Activated T-cell treated with anti-CD3 and anti-CD28 coated beads, Interleukin-2, amount 50 U/mL, for 72 hours (primary cell): ENCODE measurements at regions not wholly inside any gene's neighbourhood (a gene's known extent, or its start where the extent isn't known, plus 50 kb on each side); places are given as distances from the start of the nearest gene placed in this dataset.
"Not testable (repeated sequence)": the region's sequence is repeated elsewhere in the genome, so short reads cannot be mapped to it uniquely, and the experiment has no call there.

ENCODE experiments used
- ATAC-seq, 2 donors: fragments of 150-1000 bp; cut with Tn5 transposase; replicated peaks in 1 of 2; 2 replicates each; pipeline ENCODE4 v1.10.0; 2021; ENCODE audit warnings: moderate library complexity in 2 of 2, mild to moderate bottlenecking in 1 of 2
- DNase-seq, 2 donors: peaks; one replicate each; pipeline ENCODE4 v3.0.0; 2021 to 2022; ENCODE audit warnings: mixed read lengths in 1 of 2
- H3K27ac Mint-ChIP-seq: one replicate; pipeline ENCODE4 v1.8.0; 2022; ENCODE audit warnings: mild to moderate bottlenecking, moderate library complexity, mixed read lengths
- H3K27me3 Mint-ChIP-seq: one replicate; pipeline ENCODE4 v1.8.0; 2022; ENCODE audit warnings: low read depth, mixed read lengths
- H3K36me3 Mint-ChIP-seq, 2 donors: one replicate each; pipeline ENCODE4 v1.8.0; 2022; ENCODE audit warnings: mixed read lengths in 2 of 2, mild to moderate bottlenecking in 1 of 2; ENCODE audit not compliant: insufficient read depth in 2 of 2
- H3K4me1 Mint-ChIP-seq: one replicate; pipeline ENCODE4 v1.8.0; 2022; ENCODE audit warnings: low read depth, mixed read lengths
- H3K4me3 Mint-ChIP-seq, 2 donors: one replicate each; pipeline ENCODE4 v1.8.0; 2022; ENCODE audit warnings: mild to moderate bottlenecking in 2 of 2, mixed read lengths in 2 of 2, moderate library complexity in 2 of 2
- H3K9me3 Mint-ChIP-seq, 2 donors: one replicate each; pipeline ENCODE4 v1.8.0; 2022; ENCODE audit warnings: mixed read lengths in 2 of 2

DNA sequence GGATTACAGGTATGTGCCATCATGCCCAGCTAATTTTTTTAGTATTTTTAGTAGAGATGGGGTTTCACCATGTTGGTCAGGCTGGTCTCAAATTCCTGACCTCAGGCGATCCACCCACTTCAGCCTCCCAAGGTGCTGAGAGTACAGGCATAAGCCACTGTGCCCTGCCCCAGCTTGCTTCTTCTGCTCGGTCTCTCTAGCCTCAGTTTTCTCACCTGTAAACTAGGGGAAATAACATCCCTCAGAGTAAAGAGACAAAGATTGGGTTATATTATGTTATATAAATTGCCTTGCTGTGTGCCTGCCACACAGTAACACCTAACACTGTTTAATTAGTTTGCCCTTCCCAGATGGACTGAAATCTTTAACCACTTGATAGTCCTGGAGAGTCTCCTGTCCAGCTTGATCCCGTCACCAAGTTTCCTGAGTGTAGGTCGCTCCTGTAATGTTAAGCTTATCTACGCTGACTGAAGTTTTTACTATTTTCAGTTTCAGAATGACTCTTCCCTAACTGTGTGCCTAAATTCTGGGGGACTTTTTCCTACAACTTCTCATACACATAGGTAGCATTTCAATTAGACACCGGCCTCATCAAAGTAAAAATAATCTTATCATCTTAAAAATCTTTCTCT lies 412.7 kb upstream of the TENM3 start:
- no peak for ATAC-seq
- Mint-ChIP-seq H3K9me3 (peaks cover 0 to 4% of the 10 kb centered on the region in 2 donors), H3K4me3 (no peak overlapping the region), H3K27me3 (no peaks in the 10 kb centered on the region), H3K27ac (no peak overlapping the region), H3K4me1 (no peaks in the 10 kb centered on the region), H3K36me3 (no peaks in the 10 kb centered on the region)
- no peak for DNase-seq

DNA sequence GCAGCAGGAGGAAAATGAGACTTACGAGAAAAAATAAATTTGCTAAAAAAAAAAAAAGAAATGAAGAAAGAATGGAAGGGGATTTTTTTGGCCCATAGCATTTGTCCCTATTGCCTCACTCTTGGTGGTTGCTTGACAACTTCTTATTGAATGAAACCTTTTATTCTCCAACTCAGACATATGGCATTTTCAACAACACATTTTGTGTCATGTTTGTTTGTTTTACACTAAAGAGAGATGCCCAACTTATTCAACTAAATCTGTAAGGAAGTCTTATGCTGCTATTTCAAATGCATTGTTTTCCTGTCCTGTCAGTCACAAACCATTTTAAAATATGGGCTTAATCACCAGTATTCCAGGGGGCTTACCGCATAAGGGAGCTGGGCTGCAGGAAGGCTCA lies 409.1 kb upstream of the TENM3 start:
- peaks cover 0 to 9% of the 10 kb centered on the region in 2 donors for H3K9me3 Mint-ChIP-seq
- DNase-seq (no peak), ATAC-seq (no peak)
- no peaks in the 10 kb centered on the region for H3K4me1 Mint-ChIP-seq
- H3K27me3 Mint-ChIP-seq = no peaks in the 10 kb centered on the region
- H3K27ac Mint-ChIP-seq = no peak overlapping the region
- no peak overlapping the region for H3K4me3 Mint-ChIP-seq
- H3K36me3 Mint-ChIP-seq = no peaks in the 10 kb centered on the region

DNA sequence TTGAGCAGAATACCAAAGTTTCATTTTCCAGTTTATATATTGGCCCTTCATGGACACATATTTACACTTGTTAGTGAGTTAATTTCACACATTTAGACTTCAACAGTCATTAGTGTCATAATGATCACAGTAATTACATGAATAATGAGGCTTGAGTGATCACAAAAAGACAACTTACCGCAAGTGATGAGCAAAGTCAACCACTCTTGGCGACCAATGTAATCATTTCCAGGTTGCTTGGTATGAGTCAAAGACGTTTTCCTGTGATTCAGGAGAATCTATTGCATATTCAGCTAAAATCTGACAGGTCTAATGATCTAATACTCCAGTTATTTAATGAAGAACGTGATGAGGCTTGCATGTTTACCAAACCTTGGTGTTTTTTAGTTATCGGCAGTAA lies 407.9 kb upstream of the TENM3 start:
- Mint-ChIP-seq H3K27me3 (no peaks in the 10 kb centered on the region), H3K27ac (no peak overlapping the region)

DNA sequence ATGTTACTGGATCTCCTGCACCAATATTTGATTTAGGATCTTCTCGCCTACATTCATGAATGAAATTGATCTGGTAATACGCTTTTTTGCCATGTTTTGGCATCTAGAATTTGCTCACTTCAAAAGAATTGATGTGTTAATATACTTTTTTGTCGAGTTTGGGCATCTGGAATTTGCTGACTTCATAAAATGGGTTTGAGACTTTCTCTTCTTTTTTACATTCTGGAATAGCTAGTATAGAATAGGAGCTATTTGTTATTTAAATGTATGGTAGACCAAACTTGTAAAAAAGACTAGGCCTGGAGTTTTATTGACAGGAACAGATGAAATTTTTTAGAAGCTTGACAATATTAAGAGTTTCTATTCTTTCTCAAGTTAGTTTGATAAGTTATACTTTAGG lies 404.9 kb upstream of the TENM3 start:
- H3K36me3 Mint-ChIP-seq = peaks cover 1 to 2% of the 10 kb centered on the region in 2 donors
- no peaks in the 10 kb centered on the region for H3K27me3 Mint-ChIP-seq
- no peaks in the 10 kb centered on the region for H3K4me1 Mint-ChIP-seq
- DNase-seq (no peak), ATAC-seq (no peak)
- peaks cover 3 to 11% of the 10 kb centered on the region in 2 donors for H3K9me3 Mint-ChIP-seq
- H3K4me3 Mint-ChIP-seq = no peak overlapping the region
- no peak overlapping the region for H3K27ac Mint-ChIP-seq

More for the DNA sequence above, 407.9 kb upstream of the TENM3 start:
- H3K36me3 Mint-ChIP-seq = no peaks in the 10 kb centered on the region
- no peak overlapping the region for H3K4me3 Mint-ChIP-seq
- peaks cover 2 to 9% of the 10 kb centered on the region in 2 donors for H3K9me3 Mint-ChIP-seq
- H3K4me1 Mint-ChIP-seq = no peaks in the 10 kb centered on the region
- DNase-seq (no peak), ATAC-seq (no peak)

GRCh38 chr4:181843797-181844196 lies 399.4 kb upstream of the TENM3 start:
- H3K9me3 Mint-ChIP-seq, H3K4me1 Mint-ChIP-seq, ATAC-seq, H3K36me3 Mint-ChIP-seq, H3K27me3 Mint-ChIP-seq, H3K27ac Mint-ChIP-seq, DNase-seq, H3K4me3 Mint-ChIP-seq: not testable (repeated sequence)

DNA sequence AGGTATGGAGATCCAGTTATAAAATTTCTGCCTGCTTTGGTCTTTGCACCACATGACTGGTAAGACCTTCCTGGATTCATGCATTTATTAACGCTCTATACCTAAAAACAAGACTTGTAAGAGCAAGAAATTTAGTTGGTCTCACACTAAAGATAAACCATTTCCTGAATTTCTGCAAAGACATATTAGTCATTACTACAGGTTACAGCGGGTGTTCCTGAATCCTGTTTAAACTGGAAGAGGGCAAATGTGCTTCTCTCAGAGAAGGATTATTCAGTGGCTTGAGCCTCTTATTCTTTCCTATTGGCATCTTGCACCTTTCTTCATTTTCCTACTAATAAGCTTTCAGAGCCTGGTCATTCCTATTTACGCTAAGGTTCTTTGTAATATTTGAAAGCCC lies 397.6 kb upstream of the TENM3 start:
- ATAC-seq = no peak
- H3K4me1 Mint-ChIP-seq = no peaks in the 10 kb centered on the region
- H3K36me3 Mint-ChIP-seq = peaks cover 0 to under 1% of the 10 kb centered on the region in 2 donors
- peaks cover 0 to 2% of the 10 kb centered on the region in 2 donors for H3K9me3 Mint-ChIP-seq
- H3K27ac Mint-ChIP-seq = no peak overlapping the region
- no peak for DNase-seq
- H3K4me3 Mint-ChIP-seq = no peak overlapping the region
- no peaks in the 10 kb centered on the region for H3K27me3 Mint-ChIP-seq

GRCh38 chr4:181846934-181847333 lies 396.3 kb upstream of the TENM3 start:
- Mint-ChIP-seq H3K9me3 (peaks cover 0 to 6% of the 10 kb centered on the region in 2 donors), H3K27ac (no peak overlapping the region), H3K4me1 (no peaks in the 10 kb centered on the region), H3K36me3 (no peaks in the 10 kb centered on the region), H3K4me3 (no peak overlapping the region), H3K27me3 (no peaks in the 10 kb centered on the region)
- DNase-seq = no peak
- ATAC-seq = no peak

GRCh38 chr4:181848357-181848756 lies 394.8 kb upstream of the TENM3 start:
- no peaks in the 10 kb centered on the region for H3K36me3 Mint-ChIP-seq
- peaks cover 0 to 6% of the 10 kb centered on the region in 2 donors for H3K9me3 Mint-ChIP-seq
- H3K4me3 Mint-ChIP-seq = no peak overlapping the region
- H3K27me3 Mint-ChIP-seq = no peaks in the 10 kb centered on the region
- ATAC-seq (no peak), DNase-seq (no peak)
- H3K4me1 Mint-ChIP-seq = no peaks in the 10 kb centered on the region
- H3K27ac Mint-ChIP-seq = no peak overlapping the region

GRCh38 chr4:181849472-181849871 lies 393.7 kb upstream of the TENM3 start:
- H3K36me3 Mint-ChIP-seq = no peaks in the 10 kb centered on the region
- no peak for DNase-seq
- peaks cover 0 to 6% of the 10 kb centered on the region in 2 donors for H3K9me3 Mint-ChIP-seq
- H3K4me1 Mint-ChIP-seq = no peaks in the 10 kb centered on the region
- H3K27me3 Mint-ChIP-seq = no peaks in the 10 kb centered on the region
- H3K27ac Mint-ChIP-seq = no peak overlapping the region
- no peak overlapping the region for H3K4me3 Mint-ChIP-seq
- no peak for ATAC-seq

DNA sequence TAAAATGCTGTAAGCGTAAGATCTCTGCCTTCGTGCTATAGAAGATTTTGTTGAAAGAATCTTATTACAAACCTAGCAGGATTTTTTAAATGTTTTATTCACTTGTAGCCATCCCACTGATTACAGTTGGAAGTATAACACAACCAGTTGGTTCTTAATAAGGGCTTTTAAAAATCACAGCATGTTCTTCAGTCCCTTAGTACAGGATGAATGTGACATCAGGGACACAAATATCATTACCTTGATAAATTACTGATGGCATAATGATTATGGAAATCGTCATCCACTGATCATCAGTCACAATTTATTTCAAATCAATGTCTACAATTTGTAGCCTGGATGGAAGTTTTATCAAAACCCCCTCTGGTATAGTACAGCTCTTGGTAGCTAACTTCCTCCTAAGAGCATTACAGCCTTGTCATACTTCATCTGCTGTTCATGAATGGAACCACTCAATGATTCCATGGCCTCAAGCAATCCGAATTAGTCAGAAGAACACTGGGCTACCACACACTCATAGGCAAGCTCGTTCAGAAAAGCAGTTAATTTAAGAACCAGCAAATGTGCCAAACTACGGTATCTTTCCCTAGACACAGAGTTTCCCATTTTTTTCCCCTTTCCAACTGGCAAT lies 389.2 kb upstream of the TENM3 start:
- H3K4me3 Mint-ChIP-seq = no peak overlapping the region
- H3K36me3 Mint-ChIP-seq = no peaks in the 10 kb centered on the region
- ATAC-seq = no peak
- no peak overlapping the region for H3K27ac Mint-ChIP-seq
- no peak for DNase-seq
- no peaks in the 10 kb centered on the region for H3K27me3 Mint-ChIP-seq
- no peaks in the 10 kb centered on the region for H3K4me1 Mint-ChIP-seq
- peaks cover 7 to 13% of the 10 kb centered on the region in 2 donors for H3K9me3 Mint-ChIP-seq

GRCh38 chr4:181855307-181855706 lies 387.9 kb upstream of the TENM3 start:
- H3K27ac Mint-ChIP-seq = no peak overlapping the region

DNA sequence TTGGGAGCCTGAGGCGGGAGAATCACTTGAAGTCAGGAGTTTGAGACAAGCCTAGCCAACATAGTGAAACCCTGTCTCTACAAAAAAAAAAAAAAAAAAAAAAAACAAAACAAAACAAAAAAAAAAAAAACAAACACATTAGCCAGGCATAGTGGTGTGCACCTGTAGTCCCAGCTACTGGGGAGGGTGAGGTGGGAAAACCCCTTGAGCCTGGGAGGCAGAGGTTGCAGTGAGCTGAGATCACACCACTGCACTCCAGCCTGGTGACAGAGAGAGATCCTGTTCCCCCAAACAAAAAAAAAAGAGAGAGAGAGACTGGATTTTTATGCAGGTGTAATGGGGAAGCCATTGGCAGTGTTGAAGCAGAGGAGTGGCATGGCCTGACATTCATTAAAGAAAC lies 385.7 kb upstream of the TENM3 start:
- not testable (repeated sequence) for H3K4me3 Mint-ChIP-seq, H3K4me1 Mint-ChIP-seq, ATAC-seq, DNase-seq, H3K36me3 Mint-ChIP-seq, H3K27ac Mint-ChIP-seq, H3K27me3 Mint-ChIP-seq
- H3K9me3 Mint-ChIP-seq = peaks cover 4 to 13% of the 10 kb centered on the region in 2 donors

More at GRCh38 chr4:181855307-181855706, 387.9 kb upstream of the TENM3 start:
- no peak for DNase-seq
- ATAC-seq = no peak
- Mint-ChIP-seq H3K4me3 (no peak overlapping the region), H3K36me3 (no peaks in the 10 kb centered on the region), H3K9me3 (peaks cover 7 to 13% of the 10 kb centered on the region in 2 donors), H3K27me3 (no peaks in the 10 kb centered on the region), H3K4me1 (no peaks in the 10 kb centered on the region)

DNA sequence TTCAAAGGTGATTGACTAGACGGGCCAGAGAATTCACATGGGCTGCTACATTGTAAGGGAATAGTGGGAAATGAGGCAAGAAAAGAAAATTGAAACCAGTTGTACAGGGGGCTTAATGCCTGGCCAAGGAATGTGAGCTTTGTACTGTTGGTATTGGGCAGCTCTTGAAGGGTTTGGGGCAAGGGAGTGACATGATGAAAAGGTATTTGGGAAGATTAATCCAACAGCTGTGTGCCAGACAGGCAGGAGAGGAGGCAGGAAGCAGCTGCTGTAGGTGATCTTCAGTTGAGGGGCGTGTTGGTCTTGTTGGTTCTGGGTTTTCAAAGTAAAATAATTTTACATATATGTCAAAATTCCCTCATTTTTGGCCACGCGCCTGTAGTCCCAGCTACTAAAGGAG lies 384.5 kb upstream of the TENM3 start:
- Mint-ChIP-seq H3K36me3 (no peaks in the 10 kb centered on the region), H3K9me3 (peaks cover 4 to 14% of the 10 kb centered on the region in 2 donors), H3K27ac (no peak overlapping the region), H3K4me1 (no peaks in the 10 kb centered on the region), H3K27me3 (no peaks in the 10 kb centered on the region), H3K4me3 (no peak overlapping the region)
- ATAC-seq (no peak), DNase-seq (no peak)

- Mint-ChIP-seq H3K27ac (no peak overlapping the region), H3K27me3 (no peaks in the 10 kb centered on the region), H3K4me3 (no peak overlapping the region), H3K4me1 (no peaks in the 10 kb centered on the region), H3K9me3 (peaks cover 4 to 17% of the 10 kb centered on the region in 2 donors), H3K36me3 (no peaks in the 10 kb centered on the region)
- DNase-seq (no peak), ATAC-seq (no peak)
Observed at GRCh38 chr4:181859439-181859838, 383.8 kb upstream of the TENM3 start.
